Uterus (tissue), 2 donors: ENCODE measurements at regions not wholly inside any gene's neighbourhood (a gene's known extent, or its start where the extent isn't known, plus 50 kb on each side); places are given as distances from the start of the nearest gene placed in this dataset.

Experiments
- POLR2A ChIP-seq, 2 donors: fragments of 450-650 bp; IDR thresholded peaks; one replicate each; pipeline ENCODE4 v1.6.1; 2016; ENCODE audit warnings: antibody characterized with exemption in 2 of 2, mild to moderate bottlenecking in 1 of 2, moderate library complexity in 1 of 2
- TF ChIP-seq, protein P1 (sequence below), 4 experiments: fragments of 200-600 bp in 2 of 4; fragments of 450-650 bp in 2 of 4; sonication (generic) in 2 of 4; IDR thresholded peaks; one replicate each; pipeline ENCODE4 v1.5.1; 2016 to 2019; ENCODE audit warnings: antibody characterized with exemption in 4 of 4, mild to moderate bottlenecking in 2 of 4, moderate library complexity in 1 of 4

DNA sequence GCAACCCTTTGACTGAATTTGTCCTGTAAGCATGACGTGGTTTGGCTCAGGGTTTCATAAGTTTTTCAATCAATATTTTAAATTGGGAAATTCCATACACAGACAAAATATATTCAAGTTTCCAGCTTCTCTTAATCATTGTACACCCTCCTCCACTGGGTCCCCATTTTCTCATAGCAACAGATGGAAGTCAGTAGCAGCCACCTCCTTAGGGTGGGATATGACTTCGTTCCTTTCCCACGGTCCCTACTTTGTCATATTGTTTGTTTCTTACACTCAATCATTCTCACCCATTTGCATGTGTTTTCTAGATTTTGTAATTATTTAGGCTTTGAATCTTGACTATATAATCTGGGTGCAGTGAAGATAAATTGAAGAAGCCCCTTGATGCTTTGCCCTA lies 664.5 kb upstream of the IGFBP7 start:
- TF ChIP-seq, protein P1, sequence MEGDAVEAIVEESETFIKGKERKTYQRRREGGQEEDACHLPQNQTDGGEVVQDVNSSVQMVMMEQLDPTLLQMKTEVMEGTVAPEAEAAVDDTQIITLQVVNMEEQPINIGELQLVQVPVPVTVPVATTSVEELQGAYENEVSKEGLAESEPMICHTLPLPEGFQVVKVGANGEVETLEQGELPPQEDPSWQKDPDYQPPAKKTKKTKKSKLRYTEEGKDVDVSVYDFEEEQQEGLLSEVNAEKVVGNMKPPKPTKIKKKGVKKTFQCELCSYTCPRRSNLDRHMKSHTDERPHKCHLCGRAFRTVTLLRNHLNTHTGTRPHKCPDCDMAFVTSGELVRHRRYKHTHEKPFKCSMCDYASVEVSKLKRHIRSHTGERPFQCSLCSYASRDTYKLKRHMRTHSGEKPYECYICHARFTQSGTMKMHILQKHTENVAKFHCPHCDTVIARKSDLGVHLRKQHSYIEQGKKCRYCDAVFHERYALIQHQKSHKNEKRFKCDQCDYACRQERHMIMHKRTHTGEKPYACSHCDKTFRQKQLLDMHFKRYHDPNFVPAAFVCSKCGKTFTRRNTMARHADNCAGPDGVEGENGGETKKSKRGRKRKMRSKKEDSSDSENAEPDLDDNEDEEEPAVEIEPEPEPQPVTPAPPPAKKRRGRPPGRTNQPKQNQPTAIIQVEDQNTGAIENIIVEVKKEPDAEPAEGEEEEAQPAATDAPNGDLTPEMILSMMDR (IDR thresholded peaks at IDR 0.05): no peak
- TF ChIP-seq POLR2A (IDR thresholded peaks at IDR 0.05): no peak
